Superior temporal gyrus (tissue), 1 donor: ENCODE measurements at regions not wholly inside any gene's neighbourhood (a gene's known extent, or its start where the extent isn't known, plus 50 kb on each side); places are given as distances from the start of the nearest gene placed in this dataset.

Experiments used
- DNase-seq: peaks from one replicate; pipeline ENCODE4 v3.0.0-alpha.2; 2016; ENCODE audit errors: extremely low spot score

- DNase-seq = no peak
Observed at GRCh38 chr17:54835015-54835414, 65.6 kb upstream of the TOM1L1 start.

DNA sequence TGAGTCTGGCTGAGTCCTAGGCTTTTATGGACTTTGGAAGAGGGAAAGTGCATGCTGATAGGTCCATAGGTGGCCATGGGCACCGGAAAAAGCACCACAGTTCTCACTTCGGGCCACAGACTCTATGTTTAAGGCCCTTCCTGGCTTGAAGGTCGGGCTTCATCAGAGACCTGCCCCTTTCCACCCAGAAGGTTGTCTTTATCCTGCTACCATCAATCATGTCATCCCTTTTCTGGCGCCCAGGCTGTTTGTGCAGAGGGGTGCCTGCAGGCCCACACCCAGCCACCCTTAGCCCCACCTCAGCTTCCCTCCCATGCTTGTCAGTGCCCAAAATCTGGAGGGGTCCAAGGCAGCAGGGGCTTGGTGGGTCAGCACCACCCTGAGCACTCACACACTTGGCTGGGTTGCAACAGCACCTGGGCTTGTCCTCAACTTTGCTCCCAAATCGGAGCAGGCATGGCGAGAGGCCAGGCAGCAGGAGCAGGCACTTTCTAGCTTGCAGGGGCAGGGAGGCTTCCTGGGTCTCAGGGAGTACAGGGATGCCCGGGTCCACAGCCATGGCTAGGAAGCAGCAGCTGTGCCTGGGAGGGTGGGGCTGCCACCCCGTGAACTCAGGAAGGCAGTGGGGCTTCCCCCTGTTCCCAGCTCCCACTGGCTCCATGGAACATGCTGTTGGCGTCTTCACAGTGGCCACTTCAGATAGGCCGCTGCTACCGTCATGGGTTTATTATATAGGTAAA lies 63.8 kb upstream of the TOM1L1 start:
- no peak for DNase-seq

- no peak for DNase-seq
Observed at GRCh38 chr17:54838651-54839421, 61.8 kb upstream of the TOM1L1 start.

DNA sequence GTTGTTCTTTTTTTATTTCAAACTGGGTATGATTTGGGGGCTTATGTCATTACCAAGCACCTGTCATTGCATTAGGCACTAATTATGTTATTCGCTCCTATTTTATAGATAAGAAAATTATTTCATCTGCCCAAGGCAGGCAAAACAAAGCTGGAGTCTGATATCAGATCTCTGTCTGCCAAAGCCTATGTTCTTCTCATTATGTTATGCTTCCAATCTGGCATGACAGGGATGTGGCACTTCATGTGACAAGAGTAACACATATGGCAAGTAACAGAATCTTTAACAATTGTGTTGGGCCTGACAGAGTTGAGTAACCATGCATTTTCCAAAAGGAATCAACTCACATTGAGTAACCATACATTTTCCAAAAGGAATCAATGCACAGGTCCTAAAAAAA lies 61.2 kb upstream of the TOM1L1 start:
- DNase-seq = no peak

GRCh38 chr17:54840885-54841591 lies 59.6 kb upstream of the TOM1L1 start:
- no peak for DNase-seq

DNA sequence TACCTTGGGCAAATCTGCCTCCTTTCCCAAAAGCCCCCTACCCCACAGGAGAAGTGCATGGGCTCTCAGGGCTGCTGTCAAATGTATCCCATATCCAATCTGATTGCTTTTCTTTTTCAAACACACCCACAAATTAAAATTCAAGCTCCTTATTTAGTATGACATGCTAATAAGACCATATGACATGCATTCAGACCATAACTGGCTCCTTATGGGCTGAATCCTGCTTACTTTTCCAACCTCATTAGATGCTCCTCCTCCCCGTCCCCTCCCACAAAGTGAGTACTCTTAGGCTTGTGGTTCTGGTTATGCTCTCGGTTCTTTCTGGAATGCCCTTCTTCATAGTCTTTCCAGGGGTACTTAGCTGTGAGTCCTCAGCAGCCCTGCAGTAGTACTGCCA lies 59.0 kb upstream of the TOM1L1 start:
- no peak for DNase-seq

GRCh38 chr17:54844233-54844632 lies 56.4 kb upstream of the TOM1L1 start:
- no peak for DNase-seq

- no peak for DNase-seq
Observed at GRCh38 chr17:54848368-54848987, 52.2 kb upstream of the TOM1L1 start.

DNA sequence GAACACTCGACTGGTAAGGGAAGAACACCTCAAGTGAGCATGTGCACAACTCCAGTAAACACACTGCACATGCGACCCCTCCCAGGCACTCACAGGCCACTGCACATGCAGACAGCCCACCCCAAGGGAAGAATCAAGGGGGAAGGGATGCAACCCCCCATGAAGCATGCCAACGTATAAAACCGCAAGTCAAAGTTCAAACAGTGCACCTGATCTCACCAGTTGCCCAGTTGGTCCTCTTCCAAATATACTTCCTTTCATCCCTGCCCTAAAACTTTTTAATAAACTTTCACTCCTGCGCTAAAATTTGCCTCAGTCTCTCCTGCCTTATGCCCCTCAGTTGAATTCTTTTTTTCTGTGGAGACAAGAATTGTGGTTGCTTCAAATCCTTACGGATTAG lies 51.0 kb upstream of the TOM1L1 start:
- DNase-seq = no peak
